GM06990 (cell line): ENCODE measurements at regions not wholly inside any gene's neighbourhood (a gene's known extent, or its start where the extent isn't known, plus 50 kb on each side); places are given as distances from the start of the nearest gene placed in this dataset.
A peak's percentile ranks its signal among the peaks of the same experiment; 100 is the strongest.
"Not testable (repeated sequence)": the region's sequence is repeated elsewhere in the genome, so short reads cannot be mapped to it uniquely, and the experiment has no call there.

Source experiments
- DNase-seq: peaks from one replicate; pipeline ENCODE4 v3.0.0-alpha.2; 2011; ENCODE audit not compliant: insufficient read length; ENCODE audit errors: extremely low read depth
- H3K27me3 ChIP-seq: replicated peaks from 2 replicates; pipeline ENCODE4 v1.6.0; 2011; ENCODE audit warnings: low read length; ENCODE audit not compliant: control insufficient read depth, insufficient read depth
- H3K36me3 ChIP-seq: 2 replicates; pipeline ENCODE4 v1.5.1; 2011; ENCODE audit warnings: low read length; ENCODE audit not compliant: control insufficient read depth, insufficient read depth
- H3K4me3 ChIP-seq: replicated peaks from 2 replicates; pipeline ENCODE4 v1.5.1; 2011; ENCODE audit warnings: low read depth, mild to moderate bottlenecking, control low read depth, low read length
- TF ChIP-seq, protein P1 (sequence below): IDR thresholded peaks from 2 replicates; pipeline ENCODE4 v1.5.1; 2011; ENCODE audit warnings: low read length, control low read depth, mild to moderate bottlenecking, inconsistent platforms; ENCODE audit not compliant: insufficient read depth, poor library complexity, severe bottlenecking

DNA sequence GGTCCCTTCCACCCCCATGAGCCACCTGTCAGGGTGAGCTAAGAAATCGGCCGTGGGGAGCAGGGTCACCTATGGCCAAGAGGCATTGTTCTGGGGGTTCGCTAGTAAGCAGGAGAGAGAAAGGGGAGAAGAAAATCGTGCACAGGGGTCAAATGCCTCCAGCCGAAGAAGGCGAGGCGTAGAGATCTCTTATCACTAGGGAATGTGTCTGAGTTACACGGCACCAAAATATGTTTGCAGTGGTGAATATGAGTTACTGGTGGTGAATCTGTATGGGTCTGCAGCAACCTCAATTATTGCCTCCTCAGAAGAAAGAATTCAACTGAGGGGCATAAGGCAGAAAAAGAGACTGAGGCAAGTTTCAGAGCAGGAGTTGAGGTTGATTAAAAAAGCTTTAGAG, 54.2 kb upstream of the RABGAP1L start:
- H3K27me3 ChIP-seq = no peaks in the 10 kb centered on the region
- no peak for DNase-seq
- no peak overlapping the region for H3K4me3 ChIP-seq
- TF ChIP-seq, protein P1, sequence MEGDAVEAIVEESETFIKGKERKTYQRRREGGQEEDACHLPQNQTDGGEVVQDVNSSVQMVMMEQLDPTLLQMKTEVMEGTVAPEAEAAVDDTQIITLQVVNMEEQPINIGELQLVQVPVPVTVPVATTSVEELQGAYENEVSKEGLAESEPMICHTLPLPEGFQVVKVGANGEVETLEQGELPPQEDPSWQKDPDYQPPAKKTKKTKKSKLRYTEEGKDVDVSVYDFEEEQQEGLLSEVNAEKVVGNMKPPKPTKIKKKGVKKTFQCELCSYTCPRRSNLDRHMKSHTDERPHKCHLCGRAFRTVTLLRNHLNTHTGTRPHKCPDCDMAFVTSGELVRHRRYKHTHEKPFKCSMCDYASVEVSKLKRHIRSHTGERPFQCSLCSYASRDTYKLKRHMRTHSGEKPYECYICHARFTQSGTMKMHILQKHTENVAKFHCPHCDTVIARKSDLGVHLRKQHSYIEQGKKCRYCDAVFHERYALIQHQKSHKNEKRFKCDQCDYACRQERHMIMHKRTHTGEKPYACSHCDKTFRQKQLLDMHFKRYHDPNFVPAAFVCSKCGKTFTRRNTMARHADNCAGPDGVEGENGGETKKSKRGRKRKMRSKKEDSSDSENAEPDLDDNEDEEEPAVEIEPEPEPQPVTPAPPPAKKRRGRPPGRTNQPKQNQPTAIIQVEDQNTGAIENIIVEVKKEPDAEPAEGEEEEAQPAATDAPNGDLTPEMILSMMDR = no peak
- no peaks in the 10 kb centered on the region for H3K36me3 ChIP-seq

GRCh38 chr1:174103766-174104165, 55.6 kb upstream of the RABGAP1L start:
- H3K4me3 ChIP-seq = no peak overlapping the region
- no peaks in the 10 kb centered on the region for H3K27me3 ChIP-seq
- DNase-seq = no peak
- TF ChIP-seq, protein P1 = no peak
- no peaks in the 10 kb centered on the region for H3K36me3 ChIP-seq

DNA sequence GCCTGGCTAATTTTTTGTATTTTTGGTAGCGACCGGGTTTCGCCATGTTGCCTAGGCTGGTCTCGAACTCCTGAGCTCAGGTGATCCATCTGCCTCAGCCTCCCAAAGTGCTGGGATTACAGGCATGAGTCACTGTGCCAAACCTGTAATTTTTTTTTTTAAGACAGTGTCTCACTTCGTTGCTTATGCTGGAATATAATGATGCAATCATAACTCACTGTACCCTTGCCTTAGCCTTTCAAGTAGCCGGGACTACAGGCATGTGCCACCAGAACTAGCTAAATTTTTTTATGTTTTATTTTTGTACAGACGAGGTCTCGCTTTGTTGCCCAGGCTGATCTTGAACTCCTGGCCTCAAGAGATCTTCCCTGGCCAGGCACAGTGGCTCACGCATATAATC, 57.3 kb upstream of the RABGAP1L start:
- not testable (repeated sequence) for H3K4me3 ChIP-seq, DNase-seq, H3K36me3 ChIP-seq, H3K27me3 ChIP-seq

DNA sequence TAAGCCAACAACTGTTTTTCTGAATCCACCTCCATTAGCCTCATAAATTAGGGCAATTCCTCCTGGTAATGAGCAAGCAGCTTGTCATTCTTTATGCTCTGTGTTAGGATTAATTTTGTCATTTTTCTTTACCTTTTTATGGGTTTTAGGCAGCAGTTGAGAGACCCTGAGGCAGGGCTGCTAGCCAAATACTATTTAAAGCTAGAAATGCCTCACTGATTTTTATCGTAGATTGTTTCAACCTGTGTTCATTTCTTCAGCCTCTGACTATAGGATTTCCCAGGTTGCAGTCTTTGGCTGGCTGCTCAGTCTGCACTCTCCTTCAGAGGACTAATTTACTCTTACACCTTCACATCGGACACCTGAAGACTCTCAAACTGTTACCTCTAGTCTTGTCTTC, 61.9 kb upstream of the RABGAP1L start:
- Histone ChIP-seq H3K27me3 (no peaks in the 10 kb centered on the region), H3K4me3 (no peak overlapping the region), H3K36me3 (no peaks in the 10 kb centered on the region)
- TF ChIP-seq, protein P1 = no peak
- no peak for DNase-seq

- TF ChIP-seq, protein P1 = peak; percentile 34
- H3K4me3 ChIP-seq, H3K36me3 ChIP-seq, H3K27me3 ChIP-seq, DNase-seq: not testable (repeated sequence)
Observed at GRCh38 chr1:174093789-174094188, 65.5 kb upstream of the RABGAP1L start.

- TF ChIP-seq, protein P1 = no peak
- H3K4me3 ChIP-seq = no peak overlapping the region
- H3K36me3 ChIP-seq = no peaks in the 10 kb centered on the region
- H3K27me3 ChIP-seq = no peaks in the 10 kb centered on the region
- DNase-seq = no peak
Observed at GRCh38 chr1:174090471-174090870, 68.3 kb upstream of the RC3H1 start.
